ENCODE measurements at regions not wholly inside any gene's neighbourhood (a gene's known extent, or its start where the extent isn't known, plus 50 kb on each side); places are given as distances from the start of the nearest gene placed in this dataset.

GRCh38 chr14:22452330-22452729 is 136.7 kb downstream of the DAD1 start:
- no peak for DNase-seq (ENCODE audit: low read depth in 2 of 2)

- DNase-seq (ENCODE audit: low read depth in 2 of 2) = no peak
Observed at GRCh38 chr14:22450266-22450665, 138.8 kb downstream of the DAD1 start.

- no peak for DNase-seq (ENCODE audit: low read depth in 2 of 2)
Observed at GRCh38 chr14:22449600-22449905, 139.5 kb downstream of the DAD1 start.

- DNase-seq (ENCODE audit: low read depth in 2 of 2) = no peak
Observed at GRCh38 chr14:22448905-22449599, 140.0 kb downstream of the DAD1 start.

GRCh38 chr14:22448035-22448904 is 140.8 kb downstream of the DAD1 start:
- no peak for DNase-seq (ENCODE audit: low read depth in 2 of 2)

GRCh38 chr14:22438742-22439141 is 150.3 kb downstream of the DAD1 start:
- DNase-seq (ENCODE audit: low read depth in 2 of 2) = no peak

- DNase-seq (ENCODE audit: low read depth in 2 of 2) = no peak
Observed at GRCh38 chr14:22434901-22435550, 154.0 kb downstream of the DAD1 start.

GRCh38 chr14:22434030-22434429 is 155.0 kb downstream of the DAD1 start:
- DNase-seq (ENCODE audit: low read depth in 2 of 2) = no peak

GRCh38 chr14:22433069-22433468 is 156.0 kb downstream of the DAD1 start:
- DNase-seq (ENCODE audit: low read depth in 2 of 2) = no peak

GRCh38 chr14:22432348-22432976 is 156.6 kb downstream of the DAD1 start:
- DNase-seq (ENCODE audit: low read depth in 2 of 2) = no peak

GRCh38 chr14:22429546-22430294 is 159.3 kb downstream of the DAD1 start:
- DNase-seq (ENCODE audit: low read depth in 2 of 2) = no peak

- DNase-seq (ENCODE audit: low read depth in 2 of 2) = no peak
Observed at GRCh38 chr14:22428700-22429291, 160.2 kb downstream of the DAD1 start.

- no peak for DNase-seq (ENCODE audit: low read depth in 2 of 2)
Observed at GRCh38 chr14:22427771-22428231, 161.2 kb downstream of the DAD1 start.

- DNase-seq (ENCODE audit: low read depth in 2 of 2) = no peak
Observed at GRCh38 chr14:22426711-22427110, 162.3 kb downstream of the DAD1 start.

- DNase-seq (ENCODE audit: low read depth in 2 of 2) = no peak
Observed at GRCh38 chr14:22423958-22424357, 165.1 kb downstream of the DAD1 start.

- DNase-seq (ENCODE audit: low read depth in 2 of 2) = no peak
Observed at GRCh38 chr14:22422238-22422637, 166.8 kb downstream of the DAD1 start.

GRCh38 chr14:22420598-22421186 is 168.3 kb downstream of the DAD1 start:
- no peak for DNase-seq (ENCODE audit: low read depth in 2 of 2)

GRCh38 chr14:22419620-22420019 is 169.4 kb downstream of the DAD1 start:
- no peak for DNase-seq (ENCODE audit: low read depth in 2 of 2)

- no peak for DNase-seq (ENCODE audit: low read depth in 2 of 2)
Observed at GRCh38 chr14:22418631-22419030, 170.4 kb downstream of the DAD1 start.

GRCh38 chr14:22417914-22418313 is 171.1 kb downstream of the DAD1 start:
- DNase-seq (ENCODE audit: low read depth in 2 of 2) = no peak

GRCh38 chr14:22416193-22416592 is 172.8 kb downstream of the DAD1 start:
- no peak for DNase-seq (ENCODE audit: low read depth in 2 of 2)

All from stimulated activated CD4-positive, alpha-beta T cell treated with anti-CD3 and anti-CD28 coated beads, Interleukin-4, amount 100 ng/mL, for 48 hours (primary cell).